Hepatocyte (in vitro differentiated cells): ENCODE measurements at regions not wholly inside any gene's neighbourhood (a gene's known extent, or its start where the extent isn't known, plus 50 kb on each side); places are given as distances from the start of the nearest gene placed in this dataset.

Experiments used
- DNase-seq: peaks from one replicate; pipeline ENCODE4 v3.0.0-alpha.2; 2016; ENCODE audit warnings: low spot score
- H2AFZ ChIP-seq: fragments of 200-600 bp; sonication (generic); 2 replicates; pipeline ENCODE4 v1.6.0; 2016; ENCODE audit warnings: antibody characterized with exemption, mild to moderate bottlenecking
- H3K27ac ChIP-seq: fragments of 200-600 bp; sonication (generic); 2 replicates; pipeline ENCODE4 v1.5.1; 2016; ENCODE audit warnings: mild to moderate bottlenecking
- H3K27me3 ChIP-seq: fragments of 200-600 bp; sonication (generic); 2 replicates; pipeline ENCODE4 v1.6.1; 2016
- H3K36me3 ChIP-seq: fragments of 200-600 bp; sonication (generic); replicated peaks from 2 replicates; pipeline ENCODE4 v1.5.1; 2016; ENCODE audit warnings: low read depth; ENCODE audit not compliant: insufficient read depth
- H3K4me1 ChIP-seq: fragments of 200-600 bp; sonication (generic); 2 replicates; pipeline ENCODE4 v1.5.1; 2016; ENCODE audit warnings: mild to moderate bottlenecking, moderate library complexity; ENCODE audit not compliant: insufficient read depth
- H3K4me2 ChIP-seq: fragments of 200-600 bp; sonication (generic); 2 replicates; pipeline ENCODE4 v1.6.0; 2016
- H3K4me3 ChIP-seq: fragments of 200-600 bp; sonication (generic); 2 replicates; pipeline ENCODE4 v1.5.1; 2016; ENCODE audit warnings: mild to moderate bottlenecking
- H3K79me2 ChIP-seq: fragments of 200-600 bp; sonication (generic); 2 replicates; pipeline ENCODE4 v1.6.0; 2017; ENCODE audit warnings: mild to moderate bottlenecking
- H3K9me2 ChIP-seq: fragments of 200-600 bp; sonication (generic); replicated peaks from 2 replicates; pipeline ENCODE4 v1.6.0; 2017; ENCODE audit warnings: mild to moderate bottlenecking; ENCODE audit not compliant: insufficient read depth
- H3K9me3 ChIP-seq: fragments of 200-600 bp; sonication (generic); 2 replicates; pipeline ENCODE4 v1.5.1; 2016; ENCODE audit warnings: low read depth, mild to moderate bottlenecking
- H4K20me1 ChIP-seq: fragments of 200-600 bp; sonication (generic); 2 replicates; pipeline ENCODE4 v1.6.0; 2016; ENCODE audit warnings: mild to moderate bottlenecking; ENCODE audit not compliant: insufficient read depth, poor library complexity, severe bottlenecking
- EZH2 ChIP-seq: fragments of 200-600 bp; sonication (generic); IDR thresholded peaks from 2 replicates; pipeline ENCODE4 v1.6.1; 2016; ENCODE audit warnings: antibody characterized with exemption, mild to moderate bottlenecking, borderline replicate concordance
- EZH2phosphoT487 ChIP-seq: fragments of 200-600 bp; sonication (generic); IDR thresholded peaks from one replicate; pipeline ENCODE4 v1.6.1; 2018; ENCODE audit warnings: antibody characterized with exemption, mild to moderate bottlenecking, low read depth, moderate library complexity; ENCODE audit not compliant: unreplicated experiment, severe bottlenecking
- WGBS: methylation state at CpG from one replicate; pipeline ENCODE4 v1.1.6; 2016; ENCODE audit warnings: low lambda C conversion rate; ENCODE audit errors: missing lambda C conversion rate; 5-methylcytosine and 5-hydroxymethylcytosine counted together
- TF ChIP-seq, protein P1 (sequence below): fragments of 200-600 bp; sonication (generic); IDR thresholded peaks from 2 replicates; pipeline ENCODE4 v1.5.1; 2016; ENCODE audit warnings: antibody characterized with exemption, mild to moderate bottlenecking; ENCODE audit not compliant: poor library complexity

DNA sequence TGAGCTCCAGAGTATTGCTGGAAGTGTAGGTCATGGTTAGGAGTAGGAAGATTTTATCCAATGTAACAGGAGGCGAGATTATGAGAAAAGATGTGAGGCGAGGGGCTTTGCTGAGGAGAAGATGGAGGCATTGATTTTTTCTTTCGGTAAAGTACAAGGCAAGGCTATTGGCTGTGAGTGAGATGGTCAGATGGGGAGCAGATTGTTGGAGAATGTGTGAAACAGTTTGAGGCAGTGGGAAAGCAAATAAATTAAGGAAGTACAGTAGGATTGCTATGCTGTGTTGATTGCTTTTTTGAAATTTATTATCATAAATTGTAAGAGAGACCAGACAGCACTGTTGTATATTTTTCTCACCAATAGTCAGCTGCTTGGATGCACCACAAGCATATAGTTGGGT lies 173.3 kb downstream of the KCNE4 start:
- no peaks in the 10 kb centered on the region for H3K4me1 ChIP-seq
- no peak overlapping the region for H3K4me2 ChIP-seq
- H3K9me2 ChIP-seq: no peaks in the 10 kb centered on the region
- H3K9me3 ChIP-seq: no peaks in the 10 kb centered on the region
- no peak overlapping the region for H3K4me3 ChIP-seq
- TF ChIP-seq EZH2: no peak
- TF ChIP-seq EZH2phosphoT487: no peak
- TF ChIP-seq, protein P1, sequence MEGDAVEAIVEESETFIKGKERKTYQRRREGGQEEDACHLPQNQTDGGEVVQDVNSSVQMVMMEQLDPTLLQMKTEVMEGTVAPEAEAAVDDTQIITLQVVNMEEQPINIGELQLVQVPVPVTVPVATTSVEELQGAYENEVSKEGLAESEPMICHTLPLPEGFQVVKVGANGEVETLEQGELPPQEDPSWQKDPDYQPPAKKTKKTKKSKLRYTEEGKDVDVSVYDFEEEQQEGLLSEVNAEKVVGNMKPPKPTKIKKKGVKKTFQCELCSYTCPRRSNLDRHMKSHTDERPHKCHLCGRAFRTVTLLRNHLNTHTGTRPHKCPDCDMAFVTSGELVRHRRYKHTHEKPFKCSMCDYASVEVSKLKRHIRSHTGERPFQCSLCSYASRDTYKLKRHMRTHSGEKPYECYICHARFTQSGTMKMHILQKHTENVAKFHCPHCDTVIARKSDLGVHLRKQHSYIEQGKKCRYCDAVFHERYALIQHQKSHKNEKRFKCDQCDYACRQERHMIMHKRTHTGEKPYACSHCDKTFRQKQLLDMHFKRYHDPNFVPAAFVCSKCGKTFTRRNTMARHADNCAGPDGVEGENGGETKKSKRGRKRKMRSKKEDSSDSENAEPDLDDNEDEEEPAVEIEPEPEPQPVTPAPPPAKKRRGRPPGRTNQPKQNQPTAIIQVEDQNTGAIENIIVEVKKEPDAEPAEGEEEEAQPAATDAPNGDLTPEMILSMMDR: no peak
- no peak overlapping the region for H3K27ac ChIP-seq
- no peaks in the 10 kb centered on the region for H3K27me3 ChIP-seq
- H4K20me1 ChIP-seq: no peaks in the 10 kb centered on the region
- H2AFZ ChIP-seq: no peak overlapping the region
- H3K79me2 ChIP-seq: no peaks in the 10 kb centered on the region
- no peak for DNase-seq
- H3K36me3 ChIP-seq: no peaks in the 10 kb centered on the region
- WGBS: 97% methylated on average over 3 of the region's 3 CpGs

DNA sequence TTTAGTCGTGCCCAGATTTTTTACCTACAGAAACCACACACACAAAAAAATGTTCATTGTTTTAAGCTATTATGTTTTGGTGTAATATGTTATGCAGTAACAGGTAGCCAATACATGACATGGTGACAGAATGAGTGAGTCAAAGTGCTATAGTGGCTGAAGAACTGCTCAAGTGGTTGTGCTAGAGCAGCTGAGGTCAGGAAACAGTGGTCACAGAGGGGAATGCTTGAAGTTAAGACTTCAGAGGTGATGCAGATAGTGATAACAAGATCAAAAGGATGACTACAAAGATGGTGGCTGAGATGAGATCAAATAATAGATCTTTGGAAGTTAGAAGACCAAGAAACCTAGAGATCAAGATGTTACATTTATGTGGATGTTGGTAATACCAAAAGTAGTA lies 174.3 kb downstream of the KCNE4 start:
- Histone ChIP-seq H4K20me1 (no peaks in the 10 kb centered on the region), H3K36me3 (no peaks in the 10 kb centered on the region), H3K27ac (no peak overlapping the region), H2AFZ (no peak overlapping the region), H3K79me2 (no peaks in the 10 kb centered on the region), H3K4me3 (no peak overlapping the region), H3K4me1 (no peaks in the 10 kb centered on the region), H3K4me2 (no peak overlapping the region), H3K9me2 (no peaks in the 10 kb centered on the region), H3K9me3 (no peaks in the 10 kb centered on the region), H3K27me3 (no peaks in the 10 kb centered on the region)
- TF ChIP-seq, protein P1: no peak
- no peak for TF ChIP-seq EZH2
- no peak for TF ChIP-seq EZH2phosphoT487
- no peak for DNase-seq
- WGBS: 100% methylated on average over 1 of the region's 1 CpG

DNA sequence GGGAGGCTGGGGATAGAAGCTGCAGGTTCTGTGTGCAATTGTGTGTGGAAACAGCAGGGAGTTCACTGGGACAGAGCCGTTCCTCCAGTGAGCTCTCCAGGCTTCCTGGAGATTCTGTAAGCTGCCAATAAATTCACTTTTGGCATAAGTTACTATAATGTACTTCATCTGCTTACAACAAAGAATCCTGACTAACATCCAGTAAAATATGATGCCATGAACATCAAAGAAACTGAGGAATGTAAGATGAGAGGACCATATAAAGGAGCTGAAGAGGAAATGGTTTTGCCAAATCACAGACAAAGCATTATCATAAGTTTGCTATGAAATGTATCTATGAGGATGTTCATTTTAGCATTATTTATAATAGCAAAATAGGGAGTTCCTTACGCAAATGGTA lies 175.3 kb downstream of the KCNE4 start:
- no peaks in the 10 kb centered on the region for H3K9me3 ChIP-seq
- H3K27ac ChIP-seq: no peak overlapping the region
- no peaks in the 10 kb centered on the region for H3K4me1 ChIP-seq
- no peak overlapping the region for H3K4me3 ChIP-seq
- DNase-seq: no peak
- H3K79me2 ChIP-seq: no peaks in the 10 kb centered on the region
- H2AFZ ChIP-seq: no peak overlapping the region
- no peaks in the 10 kb centered on the region for H3K36me3 ChIP-seq
- WGBS: 67% methylated on average over 2 of the region's 2 CpGs
- no peaks in the 10 kb centered on the region for H3K9me2 ChIP-seq
- H3K4me2 ChIP-seq: no peak overlapping the region
- H3K27me3 ChIP-seq: no peaks in the 10 kb centered on the region
- TF ChIP-seq, protein P1: no peak
- no peak for TF ChIP-seq EZH2phosphoT487
- no peak for TF ChIP-seq EZH2
- no peaks in the 10 kb centered on the region for H4K20me1 ChIP-seq

DNA sequence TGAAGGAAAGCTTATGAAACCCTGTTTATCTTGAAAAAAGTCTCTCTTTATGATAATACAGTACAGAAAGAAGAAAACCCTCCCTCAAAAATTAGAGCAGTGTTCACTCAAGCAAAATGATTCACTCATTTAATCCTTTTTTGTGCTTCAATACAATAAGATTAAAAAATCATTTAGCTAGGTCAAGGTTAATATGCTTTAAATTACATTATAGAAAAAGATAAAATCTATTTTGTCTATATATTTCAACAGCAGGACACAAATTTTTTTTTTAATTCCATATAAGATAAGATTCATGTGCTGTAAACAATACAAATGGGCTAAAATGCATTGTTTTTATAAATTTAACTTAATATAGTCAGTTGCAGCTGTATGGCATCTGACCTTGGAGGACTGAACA lies 176.9 kb downstream of the KCNE4 start:
- TF ChIP-seq, protein P1: no peak
- TF ChIP-seq EZH2 (no peak), EZH2phosphoT487 (no peak)
- Histone ChIP-seq H3K79me2 (no peaks in the 10 kb centered on the region), H3K4me1 (no peaks in the 10 kb centered on the region), H3K27ac (no peak overlapping the region), H3K9me2 (no peaks in the 10 kb centered on the region), H4K20me1 (no peaks in the 10 kb centered on the region), H3K27me3 (no peaks in the 10 kb centered on the region), H3K36me3 (no peaks in the 10 kb centered on the region), H3K9me3 (no peaks in the 10 kb centered on the region), H3K4me2 (no peak overlapping the region), H2AFZ (no peak overlapping the region), H3K4me3 (no peak overlapping the region)
- DNase-seq: no peak
